Inflammatory macrophage treated with lipopolysaccharide for 1 hour (primary cell): ENCODE measurements at regions not wholly inside any gene's neighbourhood (a gene's known extent, or its start where the extent isn't known, plus 50 kb on each side); places are given as distances from the start of the nearest gene placed in this dataset.
A peak's percentile ranks its signal among the peaks of the same experiment; 100 is the strongest.

Source experiments
- DNase-seq, 2 donors: peaks; one replicate each; pipeline ENCODE4 v3.0.0-alpha.2; 2020 to 2022

DNA sequence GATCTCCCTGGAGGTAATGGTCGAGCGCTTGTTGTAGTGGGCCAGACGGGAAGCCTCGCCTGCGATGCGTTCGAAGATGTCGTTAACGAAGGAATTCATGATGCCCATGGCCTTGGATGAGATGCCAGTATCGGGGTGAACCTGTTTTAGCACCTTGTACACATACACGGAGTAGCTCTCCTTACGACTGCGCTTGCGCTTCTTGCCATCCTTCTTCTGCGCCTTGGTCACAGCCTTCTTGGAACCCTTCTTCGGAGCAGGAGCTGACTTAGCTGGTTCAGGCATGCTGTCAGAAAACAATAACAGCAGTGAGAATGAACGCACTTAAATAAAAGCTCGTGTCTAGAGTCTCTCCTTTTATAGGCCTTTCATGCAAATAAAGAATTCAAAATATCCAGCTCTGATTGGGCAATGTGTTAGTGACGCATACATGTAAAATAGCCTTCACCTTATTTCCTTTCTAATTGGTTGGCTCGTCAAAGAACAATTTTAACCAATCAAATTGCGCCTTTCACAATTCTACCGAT is 129.2 kb downstream of the HFE start:
- peak; percentile 98 to 99 for DNase-seq

DNA sequence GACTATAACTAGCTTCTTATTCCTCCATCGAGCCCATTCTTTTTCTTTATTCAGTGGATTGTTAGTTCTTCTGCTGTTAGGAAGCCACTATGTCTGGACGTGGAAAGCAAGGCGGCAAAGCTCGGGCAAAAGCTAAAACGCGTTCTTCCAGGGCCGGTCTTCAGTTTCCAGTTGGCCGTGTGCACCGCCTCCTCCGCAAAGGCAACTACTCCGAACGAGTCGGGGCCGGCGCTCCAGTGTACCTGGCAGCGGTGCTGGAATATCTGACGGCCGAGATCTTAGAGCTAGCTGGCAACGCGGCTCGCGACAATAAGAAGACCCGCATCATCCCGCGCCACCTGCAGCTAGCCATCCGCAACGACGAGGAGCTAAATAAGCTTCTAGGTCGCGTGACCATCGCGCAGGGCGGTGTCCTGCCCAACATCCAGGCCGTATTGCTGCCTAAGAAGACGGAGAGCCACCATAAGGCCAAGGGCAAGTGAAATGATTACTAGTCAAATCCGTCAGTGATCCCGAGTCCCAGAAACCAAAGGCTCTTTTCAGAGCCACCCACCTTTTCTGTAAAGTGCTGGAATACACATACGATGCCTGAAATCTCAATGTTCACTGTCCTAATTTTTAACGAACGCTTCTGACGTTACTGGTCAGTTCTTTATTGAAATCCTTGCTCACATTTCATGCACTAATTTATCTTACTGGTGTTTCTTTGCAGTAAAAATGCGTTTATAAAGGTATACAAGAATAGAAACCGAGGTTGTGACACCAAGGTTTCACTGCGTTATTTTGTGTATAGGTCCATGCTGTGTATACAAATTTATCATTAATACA is 129.9 kb downstream of the HFE start:
- DNase-seq, result peak; percentile 70 to 74

DNA sequence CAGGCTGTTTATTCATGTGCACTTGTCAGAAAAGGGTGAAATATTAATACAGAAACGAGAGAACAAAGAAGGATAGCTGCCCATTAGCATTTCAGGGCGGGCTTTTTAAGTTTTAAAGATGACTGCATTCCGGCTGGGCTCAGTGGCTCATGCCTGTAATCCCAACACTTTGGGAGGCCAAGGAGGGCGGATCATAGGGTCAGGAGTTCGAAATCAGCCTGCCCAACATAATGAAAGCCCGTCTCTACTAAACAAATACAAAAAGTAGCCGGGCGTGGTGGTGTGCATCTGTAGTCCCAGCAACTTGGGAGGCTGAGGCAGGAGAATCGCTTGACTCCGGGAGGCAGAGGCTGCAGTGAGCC is 130.5 kb downstream of the HFE start:
- DNase-seq, result no peak

DNA sequence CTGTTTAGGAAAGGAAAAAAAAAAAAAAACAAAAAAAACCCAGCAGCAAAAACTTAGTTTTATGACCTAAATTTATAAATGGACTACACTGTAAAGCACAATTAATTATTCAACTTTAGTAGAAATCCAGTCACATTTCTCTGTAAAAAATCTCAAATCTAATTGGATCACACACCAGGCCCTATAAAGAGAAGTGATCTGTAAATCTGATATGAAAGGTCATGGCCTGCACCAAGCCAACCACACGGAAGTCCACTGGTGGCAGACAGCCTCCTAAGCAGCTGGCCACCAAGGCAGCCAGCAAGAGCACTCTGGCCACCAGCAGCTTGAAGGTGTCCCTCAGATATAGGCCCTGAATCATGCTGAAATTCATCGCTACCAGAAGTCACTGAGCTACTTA is 131.6 kb downstream of the HFE start:
- DNase-seq, result no peak

DNA sequence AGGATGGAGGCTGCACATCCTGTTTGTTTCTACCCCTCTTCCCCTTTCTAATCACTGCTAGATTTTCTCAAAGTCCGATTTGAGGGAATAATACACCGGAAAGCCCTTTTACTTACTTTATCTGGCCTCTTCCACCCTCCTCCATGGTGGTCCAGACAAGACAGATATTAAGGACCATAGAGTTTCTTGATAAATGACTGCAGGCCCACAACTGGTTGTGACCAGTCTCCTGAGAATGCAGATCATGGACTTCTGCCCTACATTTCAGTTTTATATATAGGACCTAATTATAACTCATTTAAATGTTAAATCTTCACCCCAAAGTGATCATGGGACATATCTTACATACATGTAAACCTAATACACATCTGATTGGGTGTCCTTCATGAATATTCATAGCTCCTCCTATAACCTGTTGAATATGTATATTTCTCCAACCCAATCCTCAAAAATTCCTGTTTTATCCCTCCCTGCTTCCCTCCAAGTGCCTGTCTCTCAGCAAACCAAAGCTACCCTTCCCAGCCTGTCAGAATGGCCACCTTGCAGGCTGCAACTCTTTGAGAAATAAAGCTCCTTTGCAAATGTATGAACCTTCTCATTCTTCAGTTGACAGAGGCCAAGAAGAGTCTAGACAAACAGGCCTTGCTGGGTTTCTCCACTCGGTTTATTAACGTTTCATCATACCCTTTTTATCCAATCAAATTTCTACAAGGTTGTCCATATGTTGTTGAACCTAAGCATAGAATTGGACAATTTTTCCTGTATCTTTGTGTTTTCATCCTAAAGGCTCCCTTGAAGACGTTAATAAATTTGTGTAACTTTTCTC is 133.1 kb downstream of the HFE start:
- DNase-seq, result no peak

DNA sequence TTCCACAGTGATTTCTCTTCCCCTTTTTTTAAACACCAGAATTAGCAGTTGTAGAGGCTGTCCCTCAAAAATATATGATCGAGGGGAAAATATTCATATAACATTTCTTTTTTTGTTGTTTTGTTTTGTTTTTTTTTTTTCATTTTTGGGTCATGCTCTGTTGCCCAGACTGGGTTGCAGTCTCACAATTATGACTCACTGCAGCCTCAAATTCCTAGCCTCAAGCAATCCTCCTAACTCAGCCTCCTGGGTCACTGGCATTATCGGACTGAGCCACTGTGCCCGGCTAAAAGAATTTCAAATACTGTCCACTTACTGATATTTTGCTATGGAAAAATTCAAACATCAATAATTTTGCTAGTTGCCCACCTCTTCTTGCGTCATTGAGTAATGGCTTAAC is 134.0 kb downstream of the HFE start:
- no peak for DNase-seq

DNA sequence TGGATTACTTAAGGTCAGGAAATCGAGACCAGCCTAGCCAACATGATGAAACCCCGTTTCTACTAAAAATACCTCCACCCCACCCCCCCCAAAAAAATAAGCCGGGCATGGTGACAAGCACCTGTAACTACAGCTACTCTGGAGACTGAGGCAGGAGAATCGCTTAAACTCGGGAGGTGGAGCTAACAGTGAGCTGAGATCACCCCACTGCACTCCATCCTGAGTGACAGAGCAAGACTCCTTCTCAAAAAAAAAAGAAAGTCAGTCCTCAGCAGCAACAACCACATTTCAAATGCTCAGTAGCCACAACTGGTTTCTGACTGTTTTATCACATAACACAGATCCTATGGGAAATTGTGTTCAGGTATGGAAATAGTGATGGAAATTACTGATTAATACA is 135.3 kb downstream of the HFE start:
- no peak for DNase-seq

DNA sequence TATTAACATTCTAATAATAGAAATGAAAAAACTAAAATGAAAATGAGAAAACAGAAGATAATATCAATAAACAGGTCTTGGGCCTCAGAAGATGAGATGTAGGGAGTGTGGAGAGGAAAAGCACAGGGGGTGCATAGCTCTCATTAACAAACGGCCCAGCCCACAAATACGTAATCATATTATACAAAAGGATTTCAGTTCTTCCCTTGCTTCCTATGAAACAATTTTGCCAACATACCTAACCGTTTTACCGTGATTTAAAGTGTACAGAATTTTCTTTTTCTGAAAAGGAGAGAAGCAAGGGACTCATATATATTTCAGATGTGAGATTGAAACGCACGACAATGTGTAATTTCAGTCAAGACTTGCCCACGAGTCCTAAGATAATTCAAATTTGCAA is 136.0 kb downstream of the HFE start:
- DNase-seq, result no peak

DNA sequence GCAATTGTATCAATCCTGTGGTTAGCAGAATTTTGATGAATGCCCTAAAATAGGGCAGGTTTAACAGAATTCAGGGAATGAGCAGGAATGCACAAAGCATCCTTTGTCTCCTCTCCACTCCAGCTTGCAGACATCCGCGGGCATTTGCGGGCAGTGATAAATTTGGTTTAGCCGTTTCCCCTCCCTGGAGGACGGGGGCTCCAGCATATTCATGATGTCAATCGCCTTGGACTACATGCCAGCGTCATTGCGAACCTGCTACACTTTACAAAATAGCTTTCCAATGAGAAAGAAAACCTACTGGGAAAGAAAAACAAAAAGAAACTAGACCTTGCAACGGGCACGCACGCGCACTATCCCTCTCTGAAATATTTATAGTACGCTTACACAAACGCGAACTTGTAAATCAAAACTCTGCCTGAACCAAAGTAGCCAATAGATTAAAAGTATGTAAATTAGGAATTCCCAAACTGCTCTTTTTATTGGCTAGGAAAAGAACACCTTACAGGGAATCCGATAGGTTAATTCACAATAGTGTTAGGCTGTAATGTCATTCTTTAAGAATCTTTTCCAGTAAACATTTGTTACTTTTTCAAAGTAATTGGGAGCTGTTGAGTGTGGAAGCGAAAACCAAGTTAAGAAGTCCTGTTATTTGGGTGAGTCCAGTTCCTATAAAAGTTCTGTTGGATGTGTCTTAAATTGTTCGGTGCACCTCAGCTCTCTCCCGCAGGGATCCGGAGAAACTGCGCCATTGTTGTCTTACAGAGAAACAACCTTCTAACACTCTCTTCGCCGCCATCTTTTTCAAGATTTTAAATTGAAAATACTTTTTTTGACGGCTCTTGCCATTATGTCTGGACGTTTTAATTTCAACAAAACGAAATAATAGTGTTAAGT is 136.7 kb downstream of the HFE start:
- DNase-seq, result peak; percentile 84 to 97

DNA sequence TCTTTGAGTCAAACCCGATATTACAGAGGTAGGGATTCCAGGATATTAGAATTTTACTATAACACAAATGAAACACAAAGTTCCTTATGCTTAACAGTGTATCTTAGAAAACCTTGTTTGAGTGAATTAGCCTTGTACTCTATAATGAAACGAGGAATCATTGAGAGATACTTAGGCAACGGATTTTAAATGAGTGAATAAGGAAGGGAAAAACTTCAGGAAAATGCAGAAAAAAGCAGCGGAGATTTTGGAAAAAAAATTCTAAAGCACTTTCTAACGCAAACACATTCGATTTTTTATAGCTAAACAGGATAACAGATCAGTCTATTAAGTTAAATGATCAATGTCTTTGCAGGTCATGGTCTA is 137.3 kb downstream of the HFE start:
- DNase-seq, result no peak

DNA sequence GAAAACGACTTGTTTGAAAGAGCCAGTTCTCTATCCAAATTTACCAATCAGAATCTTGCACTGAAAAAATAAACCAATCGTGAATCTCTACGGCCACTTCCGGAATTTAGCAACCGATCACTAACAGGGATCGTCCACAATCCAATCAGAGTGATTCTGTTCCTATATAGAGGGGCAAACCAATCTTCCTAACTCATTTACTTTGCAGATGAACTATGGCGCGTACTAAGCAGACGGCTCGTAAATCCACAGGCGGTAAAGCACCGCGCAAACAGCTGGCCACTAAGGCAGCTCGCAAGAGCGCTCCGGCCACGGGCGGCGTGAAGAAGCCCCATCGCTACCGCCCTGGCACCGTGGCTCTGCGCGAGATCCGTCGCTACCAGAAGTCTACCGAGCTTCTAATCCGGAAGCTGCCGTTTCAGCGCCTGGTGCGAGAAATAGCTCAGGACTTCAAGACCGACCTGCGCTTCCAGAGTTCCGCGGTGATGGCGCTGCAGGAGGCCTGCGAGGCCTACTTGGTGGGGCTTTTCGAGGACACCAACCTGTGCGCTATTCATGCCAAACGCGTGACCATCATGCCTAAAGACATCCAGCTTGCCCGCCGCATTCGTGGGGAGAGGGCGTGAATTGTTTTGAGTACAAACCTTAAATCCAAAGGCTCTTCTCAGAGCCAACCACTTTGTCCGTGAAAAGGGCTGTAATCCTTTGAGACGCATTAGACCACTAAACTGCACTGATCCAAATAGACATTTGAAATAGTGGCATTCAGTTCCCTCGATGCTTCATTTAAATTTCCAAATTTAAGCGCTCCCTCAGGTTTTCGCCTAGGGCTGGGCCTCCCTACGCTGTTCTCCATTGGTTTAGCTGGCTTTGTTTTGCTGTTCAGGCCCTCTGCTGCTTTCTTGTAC is 138.0 kb downstream of the HFE start:
- DNase-seq, result no peak

DNA sequence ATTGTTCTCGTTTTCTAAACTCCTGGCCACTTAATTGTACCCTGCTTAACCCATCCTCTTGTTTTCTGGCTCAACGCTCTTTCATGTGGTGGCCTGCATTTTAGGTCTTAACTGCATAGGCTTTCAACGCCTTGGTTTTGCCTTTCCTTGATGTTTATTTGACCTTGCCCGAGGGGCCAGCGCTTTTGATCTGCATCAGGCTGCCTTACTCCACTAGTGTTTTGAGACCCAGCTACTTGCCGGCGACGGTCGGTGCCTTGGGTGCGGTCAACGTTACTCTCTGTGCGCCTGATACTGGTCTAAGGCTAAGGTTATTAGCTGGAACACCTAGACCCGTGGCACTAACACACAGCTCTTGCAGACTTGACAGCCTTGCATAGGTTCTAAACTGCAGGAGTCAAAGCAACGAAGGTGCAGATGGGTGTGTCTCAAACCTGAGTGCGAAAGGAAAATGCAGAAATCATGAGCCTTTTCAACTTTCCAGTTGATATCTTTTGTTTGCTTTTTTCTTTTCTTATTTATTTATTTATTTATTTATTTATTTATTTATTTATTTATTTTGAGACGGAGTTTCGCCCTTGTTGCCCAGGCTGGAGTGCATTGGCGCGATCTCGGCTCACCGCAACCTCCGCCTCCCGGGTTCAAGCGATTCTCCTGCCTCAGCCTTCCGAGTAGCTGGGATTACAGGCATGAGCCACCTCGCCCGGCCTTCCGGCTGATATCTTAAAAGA is 138.8 kb downstream of the HFE start:
- no peak for DNase-seq

DNA sequence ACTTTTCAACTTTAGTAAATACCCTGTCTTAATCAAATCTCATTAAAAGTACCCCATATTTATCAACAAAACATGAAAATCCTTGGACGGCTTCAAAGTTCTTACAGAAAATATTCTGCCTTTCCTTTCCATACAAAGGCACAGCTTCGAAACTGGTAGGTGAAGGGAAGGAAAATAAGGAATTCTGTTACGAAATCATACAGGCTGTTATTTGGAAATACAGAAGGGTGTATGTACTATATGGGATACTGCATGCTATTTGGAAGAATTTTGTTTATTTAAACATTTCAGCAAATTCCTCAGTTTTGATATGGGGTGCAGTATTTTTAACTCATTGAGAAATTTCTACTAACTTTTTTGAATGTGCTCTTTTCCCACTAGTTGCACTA is 138.4 kb upstream of the BTN3A2 start:
- DNase-seq, result no peak

DNA sequence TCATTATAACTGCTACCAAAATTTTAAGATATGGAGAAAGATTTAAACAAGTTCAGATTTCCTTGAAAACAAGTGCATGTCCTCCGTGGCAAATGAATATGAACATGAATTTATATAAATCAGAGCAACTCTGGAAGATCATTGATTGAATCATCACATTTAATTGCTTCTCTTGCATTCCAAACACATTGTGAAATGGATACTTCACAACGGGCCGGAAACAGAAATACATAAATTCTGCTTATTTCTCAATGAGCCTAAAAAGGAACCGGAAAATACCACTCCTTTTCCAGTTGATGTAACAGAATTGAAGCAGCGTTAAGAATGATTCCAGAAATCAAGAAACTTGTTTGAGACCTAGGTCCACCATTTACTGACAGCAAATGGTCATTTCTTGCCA is 134.6 kb upstream of the BTN3A2 start:
- peak; percentile 81 to 84 for DNase-seq

DNA sequence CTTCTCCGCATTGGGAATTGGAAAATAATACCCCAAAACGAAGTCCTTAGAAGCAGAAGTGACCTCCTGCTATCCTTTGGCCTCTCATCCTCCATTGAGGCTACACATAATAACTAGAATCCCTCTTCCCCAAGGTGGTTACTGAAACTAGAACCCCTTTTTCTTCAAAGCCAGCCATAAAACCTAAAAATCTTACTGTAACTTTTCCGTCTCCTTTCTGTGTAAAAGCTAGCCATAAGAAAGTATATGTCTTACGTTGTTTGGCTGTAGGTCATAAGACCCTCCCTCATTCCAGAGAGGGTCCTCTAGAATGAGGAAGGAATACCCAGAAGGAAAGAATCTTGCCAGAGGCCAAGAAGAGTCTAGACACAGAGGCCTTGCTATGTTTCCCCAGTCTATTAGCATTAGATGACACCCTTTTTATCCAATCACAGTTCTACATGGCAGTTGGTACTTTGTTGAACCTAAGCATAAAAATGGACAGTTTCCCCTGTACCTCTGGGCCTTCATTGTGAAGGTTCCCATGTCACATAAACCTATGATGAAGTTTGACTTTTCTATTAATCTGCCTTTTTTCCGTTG is 133.9 kb upstream of the BTN3A2 start:
- no peak for DNase-seq

DNA sequence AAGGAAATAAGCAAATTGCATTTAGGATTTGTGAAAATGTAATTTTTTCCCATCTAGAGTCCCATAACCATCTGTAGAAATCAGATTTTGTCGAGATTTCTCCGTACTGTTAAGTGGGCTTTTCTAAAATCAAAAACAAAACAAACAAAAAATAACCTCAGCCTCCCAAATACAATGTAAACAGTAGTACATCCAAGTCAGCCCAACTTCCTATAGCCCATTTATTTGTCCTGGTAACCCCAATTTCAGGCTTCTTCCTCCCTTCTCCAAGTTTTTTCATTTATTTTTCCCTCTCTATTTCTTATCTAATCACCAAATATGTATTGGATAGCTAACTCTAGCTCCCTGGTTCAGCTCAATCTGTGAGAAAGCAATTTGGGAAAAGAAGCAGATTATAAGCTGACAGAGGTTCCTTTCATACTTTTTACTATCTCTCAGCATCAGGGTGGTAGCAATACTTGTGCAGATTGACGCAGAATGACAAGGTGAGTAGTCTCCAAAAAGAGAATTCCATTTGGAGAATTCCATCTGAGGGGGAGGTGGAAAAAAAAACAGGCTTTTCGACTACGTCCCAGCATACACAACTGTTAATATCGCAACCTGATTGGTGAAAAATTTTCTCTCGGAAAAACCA is 132.6 kb upstream of the BTN3A2 start:
- DNase-seq, result no peak

DNA sequence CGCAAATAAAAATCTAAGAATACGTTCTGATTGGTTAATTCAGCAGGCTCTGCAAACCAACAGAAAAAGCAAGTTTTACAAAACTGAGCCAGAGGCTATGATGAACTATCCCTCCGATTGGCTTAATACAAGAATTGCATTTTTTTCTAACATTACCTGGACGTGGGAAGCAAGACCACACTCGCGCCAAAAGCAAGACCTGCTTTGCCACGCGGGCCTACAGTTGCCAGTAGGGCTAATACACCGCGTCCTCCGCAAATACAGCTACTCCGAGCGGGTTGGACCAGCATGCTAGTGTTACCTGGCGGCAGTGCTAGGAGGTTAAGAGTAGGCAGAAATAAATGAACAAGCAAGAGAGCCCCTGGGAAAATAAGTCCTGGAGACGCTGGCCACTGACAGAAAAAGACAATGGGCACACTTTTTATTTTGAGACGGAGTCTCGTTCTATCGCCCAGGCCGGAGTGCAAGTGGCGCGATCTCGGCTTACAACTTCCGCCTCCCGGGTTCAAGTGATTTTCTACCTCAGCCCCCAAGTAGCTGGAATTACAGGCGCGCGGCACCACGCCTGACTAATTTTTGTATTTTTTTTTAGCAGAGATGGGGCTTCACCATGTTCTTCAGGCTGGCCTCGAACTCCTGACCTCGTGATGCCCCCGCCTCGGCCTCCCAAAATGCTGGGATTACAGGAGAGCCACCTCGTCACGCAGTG is 131.9 kb upstream of the BTN3A2 start:
- DNase-seq, result no peak

DNA sequence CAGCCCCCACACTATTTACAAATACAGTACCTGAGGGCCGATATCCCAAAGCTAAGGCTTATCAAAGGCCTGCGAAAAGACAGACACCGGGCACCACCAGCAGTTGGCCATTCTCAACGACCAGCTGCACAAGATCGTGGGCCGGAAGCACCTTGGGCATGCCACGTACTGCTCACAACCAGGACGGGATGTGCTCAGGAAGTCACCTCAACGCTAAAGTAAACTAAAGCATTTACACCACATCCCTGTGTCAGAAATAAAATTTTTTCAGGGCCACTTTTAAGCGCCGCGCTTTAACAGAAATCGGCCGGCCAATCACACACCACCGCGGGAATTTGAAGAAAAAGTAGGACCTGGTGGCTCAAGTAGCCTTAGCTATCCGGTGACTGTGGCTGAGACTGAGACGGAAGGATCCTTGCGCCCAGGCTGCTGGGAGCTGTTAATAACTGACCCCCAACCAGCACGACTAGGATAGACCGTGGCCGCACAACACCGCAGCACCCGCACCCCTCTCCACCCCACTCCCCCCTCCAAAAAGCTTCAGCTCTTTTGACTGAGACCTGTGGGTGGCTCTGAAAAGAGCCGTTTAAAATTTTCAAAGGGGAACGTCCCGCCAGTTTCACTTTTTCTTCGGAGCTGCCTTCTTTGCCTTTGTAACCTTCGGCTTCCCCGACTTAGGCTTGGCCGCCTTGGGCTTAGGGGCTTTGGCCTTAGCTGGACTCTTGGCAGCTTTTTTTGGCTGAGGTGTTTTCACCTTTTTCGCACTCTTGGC is 131.2 kb upstream of the BTN3A2 start:
- peak; percentile 60 to 77 for DNase-seq
